HCT116 (cell line): ENCODE measurements at regions not wholly inside any gene's neighbourhood (a gene's known extent, or its start where the extent isn't known, plus 50 kb on each side); places are given as distances from the start of the nearest gene placed in this dataset.

Experiments used
- ATAC-seq: fragments of 200-7000 bp; cut with Tn5 transposase; 2 replicates; pipeline ENCODE4 v1.9.1; 2020; ENCODE audit warnings: mild to moderate bottlenecking, moderate library complexity
- BruUV-seq: library from RNA; stranded (reverse); fragments of 400-500 nt; replicated peaks from 2 replicates; lab custom pipeline; 2021; lab: Mats Ljungman, UMichigan
- CTCF ChIA-PET: fragments of 300-600 bp; sonication (Branson Sonifier 250); formaldehyde crosslinking; loops from one replicate; lab custom pipeline; 2021; ENCODE audit warnings: antibody characterized with exemption; lab: Charles Lee
- POLR2A ChIA-PET: fragments of 300-600, 350-600 bp; sonication (Branson Sonifier 250); formaldehyde crosslinking; loops from one replicate; lab custom pipeline; 2021; ENCODE audit warnings: antibody characterized with exemption; lab: Charles Lee
- RAD21 ChIA-PET, 2 experiments: fragments of 300-600 bp; sonication (Branson Sonifier 250); formaldehyde crosslinking; loops; one replicate each; lab custom pipeline; 2023; ENCODE audit warnings: low total read pairs in 2 of 2; ENCODE audit not compliant: uncharacterized antibody in 2 of 2, unreplicated experiment in 2 of 2, low non-redundant PET in 1 of 2; lab: Charles Lee
- DNase-seq: peaks from one replicate; pipeline ENCODE4 v3.0.0-alpha.2; 2010; ENCODE audit warnings: low read depth, low spot score
- H2AFZ ChIP-seq: fragments of 200-600 bp; shearing (Covaris generic), sonication (generic); 2 replicates; pipeline ENCODE4 v1.6.1; 2017; ENCODE audit warnings: low read depth, mixed run types, mixed read lengths, antibody characterized with exemption, low read length; ENCODE audit not compliant: poor library complexity, severe bottlenecking
- H3K27ac ChIP-seq: 2 replicates; pipeline ENCODE4 v1.5.1; 2012; ENCODE audit warnings: low read depth, low read length
- H3K27me3 ChIP-seq: fragments of 200-600 bp; sonication (generic); 2 replicates; pipeline ENCODE4 v1.6.1; 2016; ENCODE audit warnings: mixed run types, low read length, mixed read lengths; ENCODE audit not compliant: insufficient read depth
- H3K36me3 ChIP-seq, 2 experiments: fragments of 200-500 bp in 1 of 2; fragments of 200-600 bp in 1 of 2; sonication (Bioruptor generic) in 1 of 2; sonication (generic) in 1 of 2; 2 replicates each; pipeline versions ENCODE4 v1.5.1 to v1.6.1; 2014 to 2016; ENCODE audit warnings: low read length in 2 of 2, inconsistent platforms in 1 of 2, mixed read lengths in 1 of 2, mixed run types in 1 of 2; ENCODE audit not compliant: insufficient read depth in 2 of 2, control insufficient read depth in 1 of 2
- H3K4me1 ChIP-seq, 2 experiments: fragments of 200-600 bp in 1 of 2; sonication (generic) in 1 of 2; 2 replicates each; pipeline versions ENCODE4 v1.5.1 to v1.6.1; 2012 to 2017; ENCODE audit warnings: low read length in 2 of 2, inconsistent platforms in 1 of 2, mild to moderate bottlenecking in 1 of 2, mixed read lengths in 1 of 2, mixed run types in 1 of 2, moderate library complexity in 1 of 2; ENCODE audit not compliant: insufficient read depth in 2 of 2, control insufficient read depth in 1 of 2
- H3K4me2 ChIP-seq: fragments of 200-600 bp; sonication (generic); 2 replicates; pipeline ENCODE4 v1.6.1; 2017; ENCODE audit warnings: mixed run types, low read length, mixed read lengths
- H3K4me3 ChIP-seq, 2 experiments: fragments of 200-600 bp in 1 of 2; sonication (generic) in 1 of 2; replicated peaks in 1 of 2; 2 replicates each; pipeline ENCODE4 v1.5.1; 2011 to 2016; ENCODE audit warnings: low read length in 2 of 2, control low read depth in 1 of 2, low read depth in 1 of 2, mild to moderate bottlenecking in 1 of 2, mixed read lengths in 1 of 2, mixed run types in 1 of 2
- H3K79me2 ChIP-seq: fragments of 200-600 bp; sonication (generic); 2 replicates; pipeline ENCODE4 v1.6.1; 2017; ENCODE audit warnings: mild to moderate bottlenecking, mixed run types, low read length, moderate library complexity, mixed read lengths; ENCODE audit not compliant: insufficient read depth
- H3K9ac ChIP-seq: fragments of 200-600 bp; sonication (generic); 2 replicates; pipeline ENCODE4 v1.6.1; 2016; ENCODE audit warnings: low read length, mixed read lengths
- H3K9me2 ChIP-seq: fragments of 200-600 bp; sonication (generic), shearing (Covaris generic); 2 replicates; pipeline ENCODE4 v1.6.1; 2017; ENCODE audit warnings: mixed run types, mild to moderate bottlenecking, moderate library complexity; ENCODE audit not compliant: insufficient read depth
- H3K9me3 ChIP-seq, 2 experiments: fragments of 200-500 bp in 1 of 2; fragments of 200-600 bp in 1 of 2; sonication (Bioruptor generic) in 1 of 2; sonication (generic) in 1 of 2; 2 replicates each; pipeline ENCODE4 v1.6.1; 2014 to 2017; ENCODE audit warnings: low read length in 2 of 2, mixed read lengths in 2 of 2, inconsistent platforms in 1 of 2, low read depth in 1 of 2, mild to moderate bottlenecking in 1 of 2, mixed run types in 1 of 2, moderate library complexity in 1 of 2; ENCODE audit not compliant: control insufficient read depth in 1 of 2, insufficient read depth in 1 of 2
- H4K20me1 ChIP-seq: fragments of 200-600 bp; sonication (generic), shearing (Covaris generic); 2 replicates; pipeline ENCODE4 v1.6.1; 2017; ENCODE audit warnings: mixed run types, mild to moderate bottlenecking, moderate library complexity; ENCODE audit not compliant: insufficient read depth
- EZH2 ChIP-seq: fragments of 200-600 bp; sonication (generic); IDR thresholded peaks from 2 replicates; pipeline ENCODE4 v1.6.1; 2017; ENCODE audit warnings: antibody characterized with exemption, mixed run types
- FOSL1 ChIP-seq: IDR thresholded peaks from 2 replicates; pipeline ENCODE4 v1.6.1; 2012; ENCODE audit warnings: low read depth
- JUND ChIP-seq: IDR thresholded peaks from 2 replicates; pipeline ENCODE4 v1.6.1; 2012
- SIN3A ChIP-seq: IDR thresholded peaks from 2 replicates; pipeline ENCODE4 v1.6.1; 2012; ENCODE audit warnings: low read depth
- SRF ChIP-seq: IDR thresholded peaks from 2 replicates; pipeline ENCODE4 v1.6.1; 2012; ENCODE audit warnings: low read depth
- TCF7L2 ChIP-seq: IDR thresholded peaks from 2 replicates; pipeline ENCODE4 v1.7.0; 2011; ENCODE audit warnings: borderline replicate concordance, inconsistent platforms; ENCODE audit not compliant: insufficient read depth, insufficient read length; ENCODE audit errors: extremely low read depth
- ZFX ChIP-seq: fragments of 450-650 bp; IDR thresholded peaks from 2 replicates; pipeline ENCODE4 v1.6.1; 2017
- intact Hi-C: fragments of 100-400 bp; cut with micrococcal nuclease; formaldehyde crosslinking; loops from 2 replicates; pipeline ENCODE4 v1.10.0; 2022

- ChIA-PET POLR2A (no interaction called here), CTCF (interaction anchor here (0.8 kb wide), 1 partner anchor 14 kb away, joined by 3 read pairs; no protein-coding TSS in a partner anchor), RAD21 (no interaction called here)
- no peaks in the 10 kb centered on the region for H4K20me1 ChIP-seq
- peaks cover 0 to 5% of the 10 kb centered on the region in 2 experiments; a peak in 1 of 4 replicates for H3K9me3 ChIP-seq
- no peaks in the 10 kb centered on the region for H3K27me3 ChIP-seq
- H3K4me3 ChIP-seq: no peak overlapping the region
- H3K79me2 ChIP-seq: no peaks in the 10 kb centered on the region
- ATAC-seq (no peak), DNase-seq (no peak)
- intact Hi-C loops: no loop called here
- no peak overlapping the region for H2AFZ ChIP-seq
- no peaks in the 10 kb centered on the region for H3K9me2 ChIP-seq
- no TSS peak for BruUV-seq
- no peak for TF ChIP-seq EZH2
- TF ChIP-seq JUND: no peak
- TF ChIP-seq FOSL1: no peak
- no peak for TF ChIP-seq SRF
- no peak overlapping the region for H3K4me2 ChIP-seq
- H3K27ac ChIP-seq: no peak overlapping the region
- no peak overlapping the region for H3K9ac ChIP-seq
- H3K36me3 ChIP-seq: no peaks in the 10 kb centered on the region
- no peaks in the 10 kb centered on the region for H3K4me1 ChIP-seq
These were observed 624.2 kb upstream of the SPRY2 start for GRCh38 chr13:80965097-80965496.

GRCh38 chr13:80962855-80963254, 621.9 kb upstream of the SPRY2 start:
- no peaks in the 10 kb centered on the region for H3K27me3 ChIP-seq
- H2AFZ ChIP-seq: no peak overlapping the region
- H3K4me3 ChIP-seq: no peak overlapping the region
- ATAC-seq (no peak), DNase-seq (no peak)
- no peaks in the 10 kb centered on the region for H3K36me3 ChIP-seq
- H3K9me3 ChIP-seq: no peaks in the 10 kb centered on the region
- ChIA-PET CTCF (no interaction called here), POLR2A (no interaction called here)
- H4K20me1 ChIP-seq: no peaks in the 10 kb centered on the region
- no peak overlapping the region for H3K4me2 ChIP-seq
- TF ChIP-seq SIN3A: no peak
- TF ChIP-seq TCF7L2: no peak
- no peak for TF ChIP-seq ZFX
- TF ChIP-seq, all 23 proteins: peak for 0
- Histone ChIP-seq H3K27ac (no peak overlapping the region), H3K9me2 (no peaks in the 10 kb centered on the region), H3K79me2 (no peaks in the 10 kb centered on the region), H3K9ac (no peak overlapping the region), H3K4me1 (no peaks in the 10 kb centered on the region)
- RAD21 ChIA-PET: no interaction called here
- intact Hi-C loops: no loop called here
- BruUV-seq: no TSS peak
